SW 1271 (cell line): ENCODE measurements at regions not wholly inside any gene's neighbourhood (a gene's known extent, or its start where the extent isn't known, plus 50 kb on each side); places are given as distances from the start of the nearest gene placed in this dataset.

Experiments
- DNase-seq, 2 experiments: peaks; one replicate each; lab custom pipeline; 2025; lab: John Stamatoyannopoulos, UW

DNA sequence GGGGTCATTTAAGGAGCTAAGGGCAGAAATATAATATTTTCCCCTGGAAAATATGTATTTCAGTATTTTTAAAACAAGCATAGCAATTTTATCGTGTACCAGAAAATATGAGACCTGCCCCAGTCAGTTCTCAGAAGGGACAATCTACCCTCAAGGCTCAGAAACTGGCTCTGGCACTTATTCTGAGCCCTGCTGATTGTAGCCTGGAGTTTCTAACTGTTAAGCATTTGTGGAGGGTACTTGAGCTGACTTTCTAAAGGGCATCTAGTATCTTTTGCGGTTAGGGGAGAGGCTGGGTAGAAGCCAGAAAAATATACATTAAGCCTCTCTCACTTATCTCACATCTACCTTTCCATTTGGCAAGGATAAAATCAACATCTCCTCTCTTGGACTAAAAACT, 71.3 kb upstream of the FSHB start:
- no peak for DNase-seq

DNA sequence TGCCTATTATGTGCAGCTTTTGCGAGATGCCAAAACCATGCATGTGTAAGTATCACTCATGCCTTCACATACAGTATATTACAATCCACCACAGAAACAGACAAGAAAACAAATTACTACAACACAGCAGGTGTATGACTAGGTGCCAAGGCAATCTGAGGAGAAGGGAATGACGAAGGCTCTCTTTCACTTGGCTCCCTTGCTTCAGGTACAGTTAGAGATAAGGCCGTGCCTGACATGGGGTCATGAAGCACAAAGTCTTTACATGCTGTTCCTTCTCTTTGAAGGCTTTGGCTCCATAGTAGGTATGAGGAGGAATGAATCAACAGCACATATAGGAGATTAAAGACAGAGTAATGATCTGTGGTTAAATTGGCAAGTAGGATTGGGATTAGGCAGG, 65.2 kb upstream of the FSHB start:
- no peak for DNase-seq

DNA sequence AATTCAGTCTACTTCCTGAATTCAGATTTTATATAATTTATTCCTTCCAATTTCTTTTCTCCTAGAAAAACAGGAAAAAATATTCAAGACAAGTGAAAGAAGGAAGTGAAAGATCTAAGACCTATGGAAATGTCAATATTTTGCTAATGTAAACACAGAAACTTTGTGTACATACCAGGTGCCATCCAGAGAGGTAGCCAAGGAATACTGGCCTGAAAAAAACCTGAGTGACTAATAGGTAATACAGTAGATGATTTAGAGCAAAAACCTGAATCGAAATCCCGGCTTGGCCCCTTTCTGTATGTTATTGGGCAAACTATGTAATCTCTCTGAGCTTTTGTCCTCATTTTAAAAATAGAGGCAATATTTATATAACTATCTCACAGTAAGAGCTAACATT, 59.2 kb upstream of the FSHB start:
- no peak for DNase-seq

DNA sequence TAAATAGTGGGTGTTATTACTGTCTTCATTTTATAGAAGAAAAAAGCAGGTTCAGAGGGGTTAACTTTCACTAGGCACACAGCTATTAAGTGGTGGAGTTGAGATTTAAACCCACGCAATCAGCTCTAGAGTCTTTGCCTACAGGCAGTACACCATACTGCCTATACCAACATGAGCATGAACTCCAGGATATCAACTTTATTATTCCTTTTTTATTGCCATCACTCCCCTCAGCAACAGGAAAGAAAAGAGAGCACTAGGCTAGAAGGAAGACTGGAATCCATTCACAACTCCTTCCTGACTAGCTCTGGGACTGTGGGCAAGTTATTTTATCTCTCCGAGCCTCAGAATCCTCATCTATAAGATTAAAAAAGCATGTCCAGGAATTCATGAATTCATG, 58.7 kb upstream of the FSHB start:
- DNase-seq, result no peak

DNA sequence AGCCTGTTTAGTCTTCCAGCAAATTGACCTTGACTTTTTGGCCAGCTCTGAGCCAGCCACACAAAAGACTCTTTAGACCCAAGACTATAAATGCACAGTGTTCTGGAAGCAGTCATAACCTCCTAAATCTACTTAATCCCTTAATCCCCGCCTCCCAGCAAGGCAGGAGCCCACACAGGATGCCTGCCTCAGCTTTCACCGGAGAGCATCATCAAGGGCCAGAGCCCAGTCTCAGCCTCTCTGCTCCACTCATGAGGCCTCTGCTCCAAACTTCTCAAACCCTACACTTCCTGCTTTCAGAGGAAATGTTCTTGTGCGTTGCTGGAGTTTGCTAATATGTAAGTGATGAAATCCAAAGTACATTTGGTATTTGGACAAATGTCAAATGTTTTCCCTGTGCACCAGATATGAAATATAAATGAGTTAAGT, 57.9 kb upstream of the FSHB start:
- DNase-seq, result no peak

DNA sequence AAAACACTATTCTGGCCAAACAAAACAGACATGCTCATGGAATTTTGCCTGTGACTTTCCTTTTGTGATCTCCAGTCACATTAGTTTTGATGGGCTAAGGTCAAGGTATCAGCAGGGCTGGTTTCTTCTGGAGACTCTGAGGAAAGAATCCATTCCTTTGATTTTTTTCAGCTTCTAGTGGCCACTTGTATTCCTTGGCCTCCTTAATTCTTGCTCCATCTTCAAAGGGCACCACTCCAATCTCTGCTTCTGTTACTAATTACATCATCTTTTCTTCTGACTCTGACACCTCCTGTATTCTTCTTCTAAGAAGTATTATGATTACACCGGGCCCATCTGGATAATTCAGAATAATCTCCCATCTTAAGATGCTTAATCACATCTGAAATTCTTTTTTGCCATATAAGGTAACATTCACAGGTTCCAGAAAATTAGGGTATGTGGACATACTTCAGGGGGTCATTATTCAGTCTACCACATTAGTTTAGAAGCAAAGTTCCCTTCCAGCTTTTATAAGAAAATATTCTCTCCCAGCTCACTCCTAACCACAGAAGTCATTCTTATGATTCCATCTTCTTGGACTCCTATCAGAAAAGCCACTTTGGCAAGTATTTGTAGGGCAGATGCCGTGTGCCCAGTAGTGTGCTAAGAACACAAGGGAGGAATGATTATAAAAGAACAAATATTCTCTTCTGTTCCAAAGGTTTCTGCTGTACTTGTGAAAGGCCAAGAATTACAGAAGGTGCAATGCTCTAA, 56.4 kb upstream of the FSHB start:
- DNase-seq, result no peak
